Lower leg skin (tissue), 3 donors: ENCODE measurements at regions not wholly inside any gene's neighbourhood (a gene's known extent, or its start where the extent isn't known, plus 50 kb on each side); places are given as distances from the start of the nearest gene placed in this dataset.

Experiments
- CTCF ChIP-seq, 3 donors: fragments of 450-650 bp; IDR thresholded peaks; one replicate each; pipeline ENCODE4 v1.5.1; 2016; ENCODE audit warnings: antibody characterized with exemption in 3 of 3, mild to moderate bottlenecking in 3 of 3, moderate library complexity in 2 of 3
- POLR2A ChIP-seq, 2 donors: fragments of 450-650 bp; IDR thresholded peaks; one replicate each; pipeline ENCODE4 v1.6.1; 2016 to 2017; ENCODE audit warnings: antibody characterized with exemption in 2 of 2, mild to moderate bottlenecking in 1 of 2, moderate library complexity in 1 of 2

DNA sequence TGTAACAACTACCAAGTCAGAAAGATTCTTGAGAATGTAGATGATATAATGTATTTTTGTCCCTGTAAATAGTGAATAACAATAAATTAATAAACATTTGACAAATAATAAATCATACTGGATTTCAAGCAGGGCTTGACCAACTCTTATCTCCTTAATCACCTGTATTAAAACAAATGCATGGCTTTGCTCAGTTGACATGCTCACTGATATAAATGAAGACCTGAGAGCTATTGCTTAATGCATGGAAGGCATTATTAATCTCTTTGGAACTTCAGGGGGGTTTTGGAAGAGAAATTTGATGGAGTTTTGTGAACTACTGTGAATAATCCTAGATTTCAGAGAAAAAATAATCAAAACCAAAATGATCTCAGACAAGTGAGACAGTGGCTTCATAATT is 1420.4 kb upstream of the TENM4 start:
- TF ChIP-seq CTCF (IDR thresholded peaks at IDR 0.05), result no peak
- no peak for TF ChIP-seq POLR2A (IDR thresholded peaks at IDR 0.05)
